ENCODE measurements at regions not wholly inside any gene's neighbourhood (a gene's known extent, or its start where the extent isn't known, plus 50 kb on each side); places are given as distances from the start of the nearest gene placed in this dataset.
A peak's percentile ranks its signal among the peaks of the same experiment; 100 is the strongest.
"Not testable (repeated sequence)": the region's sequence is repeated elsewhere in the genome, so short reads cannot be mapped to it uniquely, and the experiment has no call there.

GRCh38 chr17:36844601-36845000 is 92.7 kb upstream of the LHX1 start:
- ChIA-PET CTCF (ENCODE audit: partially characterized antibody) (no interaction called here), POLR2A (ENCODE audit: partially characterized antibody) (no interaction called here)
- no peak overlapping the region for H3K4me3 ChIP-seq (ENCODE audit: low read length in 2 of 2)
- no peak for DNase-seq
- no peaks in the 10 kb centered on the region for H3K9me3 ChIP-seq (ENCODE audit: control insufficient read depth in 1 of 2, low read length in 2 of 2)
- Mint-ChIP-seq H3K27me3 (peaks cover 16 to 20% of the 10 kb centered on the region in 2 donors), H3K4me3 (no peak overlapping the region), H3K36me3 (no peaks in the 10 kb centered on the region), H3K4me1 (peaks cover 0 to 1% (median under 1%) of the 10 kb centered on the region in 4 donors), H3K27ac (no peak overlapping the region), H3K9me3 (peaks cover 0 to 4% (median 2%) of the 10 kb centered on the region in 8 donors)
- H3K4me1 ChIP-seq (ENCODE audit: insufficient read depth, low read length) = peaks cover 1% of the 10 kb centered on the region
- H3K27ac ChIP-seq (ENCODE audit: low read depth, low read length) = no peak overlapping the region
- intact Hi-C loops (cut with micrococcal nuclease) = no loop called here
- H3K36me3 ChIP-seq (ENCODE audit: insufficient read depth, low read length) = no peaks in the 10 kb centered on the region
- H3K27me3 ChIP-seq (ENCODE audit: insufficient read depth, low read length) = no peaks in the 10 kb centered on the region

DNA sequence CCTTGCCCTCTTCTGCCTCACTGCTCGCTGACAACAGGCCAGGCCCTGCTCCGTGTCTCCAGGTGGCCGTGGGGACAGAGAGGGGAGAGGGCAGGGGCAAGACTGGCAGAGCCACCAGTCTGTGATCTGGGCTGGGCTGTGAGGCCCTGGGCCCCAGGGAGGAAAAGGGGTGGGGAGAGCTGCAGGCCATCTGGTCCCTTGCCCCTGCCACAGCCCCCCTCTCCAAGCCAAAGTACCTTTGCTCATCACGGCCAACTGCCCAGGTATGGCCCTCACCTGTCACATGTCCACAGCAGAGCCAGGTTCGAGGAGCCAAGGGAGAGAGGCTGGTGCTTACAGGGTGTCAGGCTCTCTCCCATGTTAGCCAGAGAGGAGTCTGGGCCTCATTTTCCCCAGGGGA is 91.4 kb upstream of the LHX1 start:
- peaks cover 0 to 4% (median under 1%) of the 10 kb centered on the region in 8 donors for H3K9me3 Mint-ChIP-seq
- peaks cover 2 to 10% (median 5%) of the 10 kb centered on the region in 4 donors for H3K4me1 Mint-ChIP-seq
- no peaks in the 10 kb centered on the region for H3K36me3 ChIP-seq (ENCODE audit: insufficient read depth, low read length)
- H3K27ac ChIP-seq (ENCODE audit: low read depth, low read length) = no peak overlapping the region
- no peak overlapping the region for H3K4me3 ChIP-seq (ENCODE audit: low read length in 2 of 2)
- H3K27me3 Mint-ChIP-seq = peaks cover 18 to 20% of the 10 kb centered on the region in 2 donors
- H3K27me3 ChIP-seq (ENCODE audit: insufficient read depth, low read length) = no peaks in the 10 kb centered on the region
- POLR2A ChIA-PET (ENCODE audit: partially characterized antibody) = no interaction called here
- CTCF ChIA-PET (ENCODE audit: partially characterized antibody) = no interaction called here
- intact Hi-C loops (cut with micrococcal nuclease) = no loop called here
- H3K4me1 ChIP-seq (ENCODE audit: insufficient read depth, low read length) = peaks cover 7% of the 10 kb centered on the region
- no peak overlapping the region for H3K4me3 Mint-ChIP-seq
- no peak overlapping the region for H3K27ac Mint-ChIP-seq
- DNase-seq = no peak
- no peaks in the 10 kb centered on the region for H3K36me3 Mint-ChIP-seq
- no peaks in the 10 kb centered on the region for H3K9me3 ChIP-seq (ENCODE audit: control insufficient read depth in 1 of 2, low read length in 2 of 2)

DNA sequence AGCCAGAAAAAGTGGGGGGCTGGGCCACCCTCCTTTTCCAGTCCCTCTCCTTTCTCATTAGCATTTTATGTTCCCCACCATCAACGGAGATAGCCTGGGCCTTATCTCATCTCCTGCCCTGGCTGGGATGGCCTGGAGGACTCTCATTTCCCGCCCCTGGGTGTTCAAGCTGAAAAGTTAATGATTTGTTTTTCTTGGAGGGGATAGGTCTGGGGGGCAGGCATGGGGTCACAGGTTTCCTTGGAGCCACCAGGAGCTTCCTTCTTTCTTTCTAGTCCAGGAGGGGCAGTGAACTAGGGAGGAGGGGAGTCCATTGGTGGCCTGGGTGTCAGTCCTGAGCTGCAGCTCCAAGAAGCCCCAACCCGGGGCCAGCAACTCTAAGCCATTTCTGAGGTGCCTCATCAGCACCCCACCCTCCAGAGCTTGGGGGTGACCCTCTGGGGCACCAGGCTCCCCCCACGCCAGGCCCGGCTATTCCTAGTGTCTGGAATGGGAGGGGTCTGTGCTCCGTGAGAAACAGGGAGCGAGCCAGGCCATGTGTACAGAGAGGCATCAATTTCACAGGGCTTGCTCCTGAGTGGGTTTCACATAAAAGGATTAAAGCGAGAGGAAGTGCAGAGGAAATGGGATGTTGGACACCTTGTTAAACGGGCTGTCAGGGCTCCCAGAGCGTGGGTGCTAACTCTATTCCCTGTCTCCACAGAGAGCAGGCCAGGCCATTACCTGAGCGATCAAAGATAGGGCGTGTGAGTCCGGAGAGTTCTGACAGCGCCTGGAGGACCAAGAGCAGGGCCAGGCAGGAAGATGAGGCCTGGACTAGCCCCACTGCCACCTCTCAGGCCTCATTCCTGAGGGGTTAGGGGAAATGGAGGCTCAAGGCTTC is 90.6 kb upstream of the LHX1 start:
- peaks cover 16 to 18% of the 10 kb centered on the region in 2 donors for H3K27me3 Mint-ChIP-seq
- no peaks in the 10 kb centered on the region for H3K36me3 ChIP-seq (ENCODE audit: insufficient read depth, low read length)
- ChIA-PET CTCF (ENCODE audit: partially characterized antibody) (no interaction called here), POLR2A (ENCODE audit: partially characterized antibody) (no interaction called here)
- H3K27ac ChIP-seq (ENCODE audit: low read depth, low read length) = no peak overlapping the region
- peaks cover 2 to 10% (median 5%) of the 10 kb centered on the region in 4 donors for H3K4me1 Mint-ChIP-seq
- H3K4me3 ChIP-seq (ENCODE audit: low read length in 2 of 2) = no peak overlapping the region
- H3K36me3 Mint-ChIP-seq = no peaks in the 10 kb centered on the region
- H3K4me1 ChIP-seq (ENCODE audit: insufficient read depth, low read length) = peaks cover 7% of the 10 kb centered on the region
- intact Hi-C loops (cut with micrococcal nuclease) = no loop called here
- peak overlapping the region in 1 of 7 donors; percentile 13 for H3K27ac Mint-ChIP-seq
- H3K9me3 Mint-ChIP-seq = peaks cover 0 to 4% (median 0%) of the 10 kb centered on the region in 8 donors
- no peaks in the 10 kb centered on the region for H3K9me3 ChIP-seq (ENCODE audit: control insufficient read depth in 1 of 2, low read length in 2 of 2)
- no peak overlapping the region for H3K4me3 Mint-ChIP-seq
- H3K27me3 ChIP-seq (ENCODE audit: insufficient read depth, low read length) = no peaks in the 10 kb centered on the region
- no peak for DNase-seq

- Mint-ChIP-seq H3K4me3 (no peak overlapping the region), H3K9me3 (peaks cover 0 to 3% (median 0%) of the 10 kb centered on the region in 8 donors), H3K27me3 (peaks cover 14 to 16% of the 10 kb centered on the region in 2 donors), H3K27ac (no peak overlapping the region), H3K36me3 (no peaks in the 10 kb centered on the region), H3K4me1 (peaks cover 2 to 10% (median 5%) of the 10 kb centered on the region in 4 donors)
- intact Hi-C loops (cut with micrococcal nuclease) = no loop called here
- H3K36me3 ChIP-seq (ENCODE audit: insufficient read depth, low read length) = no peaks in the 10 kb centered on the region
- H3K4me1 ChIP-seq (ENCODE audit: insufficient read depth, low read length) = peaks cover 7% of the 10 kb centered on the region
- no peaks in the 10 kb centered on the region for H3K9me3 ChIP-seq (ENCODE audit: control insufficient read depth in 1 of 2, low read length in 2 of 2)
- no peak overlapping the region for H3K27ac ChIP-seq (ENCODE audit: low read depth, low read length)
- no peak overlapping the region for H3K4me3 ChIP-seq (ENCODE audit: low read length in 2 of 2)
- no peak for DNase-seq
- ChIA-PET CTCF (ENCODE audit: partially characterized antibody) (interaction anchor here (1.5 kb wide), 1 partner anchor 200 kb away, joined by 3 read pairs; no protein-coding TSS in a partner anchor), POLR2A (ENCODE audit: partially characterized antibody) (no interaction called here)
- H3K27me3 ChIP-seq (ENCODE audit: insufficient read depth, low read length) = no peaks in the 10 kb centered on the region
Observed at GRCh38 chr17:36848008-36848902, 89.0 kb upstream of the LHX1 start.

- DNase-seq; H3K4me3 ChIP-seq (ENCODE audit: low read length in 2 of 2); H3K27ac ChIP-seq (ENCODE audit: low read depth, low read length); H3K4me3 Mint-ChIP-seq; H3K27me3 ChIP-seq (ENCODE audit: insufficient read depth, low read length); H3K9me3 Mint-ChIP-seq; H3K27ac Mint-ChIP-seq; H3K36me3 ChIP-seq (ENCODE audit: insufficient read depth, low read length); H3K9me3 ChIP-seq (ENCODE audit: control insufficient read depth in 1 of 2, low read length in 2 of 2); H3K4me1 ChIP-seq (ENCODE audit: insufficient read depth, low read length); H3K36me3 Mint-ChIP-seq; intact Hi-C loops (cut with micrococcal nuclease); POLR2A ChIA-PET (ENCODE audit: partially characterized antibody): not testable (repeated sequence)
- CTCF ChIA-PET (ENCODE audit: partially characterized antibody) = interaction anchor here (1.5 kb wide), 1 partner anchor 199 kb away, joined by 3 read pairs; no protein-coding TSS in a partner anchor
- Mint-ChIP-seq H3K27me3 (peaks cover 11 to 12% of the 10 kb centered on the region in 2 donors), H3K4me1 (peaks cover 2 to 10% (median 5%) of the 10 kb centered on the region in 4 donors)
Observed at GRCh38 chr17:36849020-36849419, 88.3 kb upstream of the LHX1 start.

DNA sequence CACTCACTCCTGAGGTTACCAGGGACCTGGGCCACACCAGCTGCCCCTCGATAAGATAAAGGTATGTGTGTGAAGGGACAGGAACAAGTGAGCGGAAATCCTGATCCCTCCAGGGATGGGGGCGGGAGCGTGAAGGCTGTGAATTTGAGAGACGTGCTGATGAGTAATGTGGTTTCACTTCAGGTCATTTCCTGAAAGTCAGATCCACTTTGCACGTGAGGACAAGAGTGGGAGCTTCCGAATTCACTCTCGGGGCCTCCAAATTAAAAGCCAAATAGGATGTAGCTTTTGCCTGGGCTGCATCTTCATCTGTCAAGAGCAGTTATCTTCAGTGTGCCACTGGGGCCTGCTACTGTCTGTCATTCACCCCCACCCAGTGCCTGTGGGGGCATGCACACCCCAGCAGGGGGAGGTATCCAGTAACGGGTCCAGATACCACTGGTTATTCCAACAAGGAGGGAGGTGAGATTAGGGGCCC is 87.4 kb upstream of the LHX1 start:
- Histone ChIP-seq H3K9me3 (ENCODE audit: control insufficient read depth in 1 of 2, low read length in 2 of 2) (no peaks in the 10 kb centered on the region), H3K4me1 (ENCODE audit: insufficient read depth, low read length) (peaks cover 7% of the 10 kb centered on the region), H3K27ac (ENCODE audit: low read depth, low read length) (no peak overlapping the region), H3K36me3 (ENCODE audit: insufficient read depth, low read length) (no peaks in the 10 kb centered on the region), H3K27me3 (ENCODE audit: insufficient read depth, low read length) (no peaks in the 10 kb centered on the region), H3K4me3 (ENCODE audit: low read length in 2 of 2) (no peak overlapping the region)
- H3K4me3 Mint-ChIP-seq = peak overlapping the region in 1 of 8 donors; percentile 1
- peaks cover 0 to 2% (median 0%) of the 10 kb centered on the region in 8 donors for H3K9me3 Mint-ChIP-seq
- DNase-seq = no peak
- intact Hi-C loops (cut with micrococcal nuclease) = no loop called here
- H3K27ac Mint-ChIP-seq = no peak overlapping the region
- CTCF ChIA-PET (ENCODE audit: partially characterized antibody) = no interaction called here
- no peaks in the 10 kb centered on the region for H3K36me3 Mint-ChIP-seq
- H3K27me3 Mint-ChIP-seq = peaks cover 6 to 7% of the 10 kb centered on the region in 2 donors
- peaks cover 2 to 10% (median 5%) of the 10 kb centered on the region in 4 donors for H3K4me1 Mint-ChIP-seq
- POLR2A ChIA-PET (ENCODE audit: partially characterized antibody) = interaction anchor here (1.2 kb wide), 1 partner anchor 127 kb away, joined by 3 read pairs; no protein-coding TSS in a partner anchor

GRCh38 chr17:36850790-36851189 is 86.5 kb upstream of the LHX1 start:
- Mint-ChIP-seq H3K4me1 (peaks cover 2 to 10% (median 5%) of the 10 kb centered on the region in 4 donors), H3K27ac (peak overlapping the region in 1 of 7 donors; percentile 65), H3K9me3 (peaks cover 0 to 2% (median 0%) of the 10 kb centered on the region in 8 donors), H3K27me3 (peaks cover 0 to 1% of the 10 kb centered on the region in 2 donors), H3K4me3 (no peak overlapping the region), H3K36me3 (no peaks in the 10 kb centered on the region)
- Histone ChIP-seq H3K36me3 (ENCODE audit: insufficient read depth, low read length) (no peaks in the 10 kb centered on the region), H3K27me3 (ENCODE audit: insufficient read depth, low read length) (no peaks in the 10 kb centered on the region), H3K4me1 (ENCODE audit: insufficient read depth, low read length) (peaks cover 7% of the 10 kb centered on the region), H3K4me3 (ENCODE audit: low read length in 2 of 2) (no peak overlapping the region), H3K27ac (ENCODE audit: low read depth, low read length) (no peak overlapping the region), H3K9me3 (ENCODE audit: control insufficient read depth in 1 of 2, low read length in 2 of 2) (no peaks in the 10 kb centered on the region)
- POLR2A ChIA-PET (ENCODE audit: partially characterized antibody) = interaction anchor here (1.2 kb wide), 1 partner anchor 128 kb away, joined by 3 read pairs; no protein-coding TSS in a partner anchor
- CTCF ChIA-PET (ENCODE audit: partially characterized antibody) = no interaction called here
- intact Hi-C loops (cut with micrococcal nuclease) = no loop called here
- DNase-seq = no peak

Data from CD4-positive, alpha-beta memory T cell (primary cell).